HG03097 (cell line): ENCODE measurements at regions not wholly inside any gene's neighbourhood (a gene's known extent, or its start where the extent isn't known, plus 50 kb on each side); places are given as distances from the start of the nearest gene placed in this dataset.

Experiments
- ATAC-seq: cut with Tn5 transposase; IDR thresholded peaks from one replicate; pipeline ENCODE4 v1.9.1; 2021; ENCODE audit not compliant: unreplicated experiment, low FRiP score

GRCh38 chr14:44162197-44162596 is 344.9 kb downstream of the FSCB start:
- ATAC-seq, result no peak

DNA sequence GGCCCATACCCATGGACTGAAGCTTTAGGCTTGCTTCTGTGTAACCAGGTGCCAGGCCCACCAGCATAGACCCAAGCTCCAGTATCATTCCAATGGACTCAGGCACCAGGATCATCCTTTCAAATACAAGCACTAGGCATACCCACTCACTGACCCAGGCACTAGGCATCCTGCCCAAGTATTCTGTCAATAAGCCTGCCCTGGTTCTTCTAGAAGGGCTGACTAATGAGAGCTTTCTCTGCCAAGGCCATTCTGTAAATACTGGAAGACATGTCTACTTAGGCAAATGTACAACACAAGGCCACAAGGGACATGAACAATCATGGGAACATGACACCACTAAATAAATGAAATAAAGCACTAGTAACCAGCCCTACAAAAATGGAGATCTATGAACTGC is 352.2 kb downstream of the FSCB start:
- no peak for ATAC-seq

- ATAC-seq, result no peak
Measured at GRCh38 chr14:44154446-44154845, 352.6 kb downstream of the FSCB start.

DNA sequence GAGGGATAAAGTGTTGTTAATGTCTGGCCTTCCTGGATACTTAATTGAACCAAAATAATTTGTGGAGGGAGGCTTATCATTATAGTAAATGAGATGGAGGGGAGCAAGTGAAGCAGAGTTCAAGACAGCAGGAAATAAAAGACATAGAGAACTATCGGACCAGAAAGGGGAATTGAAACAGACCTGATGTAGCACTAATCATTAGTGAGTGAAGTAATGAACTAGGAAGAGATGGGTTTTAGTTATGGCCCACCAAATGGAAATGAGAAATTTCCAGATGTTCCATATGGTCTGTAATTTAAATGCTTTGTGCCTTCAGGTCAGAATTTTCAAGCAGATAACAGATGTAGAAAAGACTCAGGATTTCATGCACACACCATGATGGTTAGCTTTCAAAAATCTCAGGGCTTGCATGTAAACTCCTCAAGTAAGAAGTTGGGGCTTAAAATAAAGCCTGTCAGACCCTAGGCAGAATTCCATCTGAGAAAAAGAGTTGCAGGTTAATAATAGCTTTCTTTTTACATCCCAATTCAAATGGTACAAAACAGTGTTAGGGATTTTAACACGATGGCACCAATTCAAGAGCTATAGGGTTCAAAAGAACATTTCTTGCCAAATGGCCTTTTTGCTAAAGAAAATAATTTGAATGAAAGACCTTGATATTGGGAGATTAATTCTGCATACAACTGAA is 355.8 kb downstream of the FSCB start:
- no peak for ATAC-seq

- ATAC-seq, result no peak
Measured at GRCh38 chr14:44149597-44149996, 357.5 kb downstream of the FSCB start.

- ATAC-seq, result no peak
Measured at GRCh38 chr14:44142006-44142405, 365.1 kb downstream of the FSCB start.

GRCh38 chr14:44135972-44136371 is 371.1 kb downstream of the FSCB start:
- ATAC-seq, result no peak

DNA sequence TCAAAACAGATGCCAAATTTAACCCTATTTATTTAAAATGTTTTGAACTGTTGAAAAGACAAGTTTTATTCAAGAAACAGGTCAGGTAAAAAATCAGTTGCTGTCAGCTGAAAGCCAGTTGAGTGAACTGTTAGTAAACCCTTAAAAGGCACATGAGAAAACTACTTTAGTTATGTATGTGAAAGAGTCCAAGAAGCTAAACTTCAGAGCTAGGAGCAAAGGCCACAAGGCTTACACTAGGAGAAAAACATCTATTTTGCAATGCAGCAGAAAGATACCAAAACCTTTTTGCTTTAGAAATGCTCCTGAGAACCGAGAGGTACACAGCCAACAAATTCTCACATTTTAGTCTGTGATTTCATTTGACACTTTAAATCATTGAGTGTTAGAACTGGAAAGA is 375.2 kb downstream of the FSCB start:
- ATAC-seq, result no peak

GRCh38 chr14:44113769-44114730 is 393.0 kb downstream of the FSCB start:
- ATAC-seq, result no peak

DNA sequence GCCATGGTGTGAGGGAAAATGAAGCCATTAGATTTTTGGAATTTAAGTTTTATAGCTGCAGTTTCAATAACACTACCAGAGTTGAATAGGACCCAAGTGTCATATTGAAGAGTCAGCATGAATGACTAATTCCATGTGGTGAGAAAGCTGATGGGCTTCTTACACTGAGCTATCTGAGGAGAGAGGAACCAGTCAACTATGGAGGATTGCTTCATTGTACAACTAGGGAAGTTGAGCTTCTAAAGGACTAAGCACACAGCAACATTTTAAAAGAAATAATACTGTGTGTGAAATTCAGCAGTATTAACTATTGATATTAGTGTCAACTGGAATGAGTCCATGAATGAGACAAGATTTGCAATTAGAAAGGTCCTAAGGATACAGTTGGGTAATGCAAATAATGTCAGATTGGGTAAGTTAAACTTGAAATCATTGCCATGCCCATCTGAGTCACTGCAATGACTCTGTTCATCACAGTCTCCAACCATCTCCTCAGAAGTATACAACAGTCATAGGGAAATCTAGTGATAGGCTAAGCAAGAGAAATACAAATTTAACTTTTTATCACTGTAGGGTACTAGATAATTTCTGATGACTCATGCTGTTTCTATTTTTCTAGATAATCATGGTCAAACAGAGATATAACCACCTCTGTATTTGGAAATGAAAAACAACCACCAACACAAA is 394.2 kb downstream of the FSCB start:
- no peak for ATAC-seq

DNA sequence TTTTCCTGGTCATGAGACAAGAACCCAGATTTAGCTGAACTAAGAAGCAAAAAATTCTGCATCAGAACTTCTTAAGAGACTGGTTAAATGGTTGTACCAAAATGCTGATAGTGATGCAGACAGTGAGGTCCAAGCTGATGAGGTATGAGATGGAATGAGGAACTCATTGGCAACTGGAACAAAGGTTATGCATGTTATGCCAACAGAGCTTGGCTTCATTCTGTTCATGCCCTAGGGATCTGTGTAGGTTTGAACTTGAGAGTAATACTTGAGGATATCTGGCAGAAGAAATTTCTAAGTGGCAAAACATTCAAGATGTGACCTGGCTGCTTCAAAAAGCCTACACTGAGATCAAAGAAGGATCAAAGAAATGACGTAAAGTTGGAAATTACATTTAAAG is 398.0 kb downstream of the FSCB start:
- no peak for ATAC-seq

DNA sequence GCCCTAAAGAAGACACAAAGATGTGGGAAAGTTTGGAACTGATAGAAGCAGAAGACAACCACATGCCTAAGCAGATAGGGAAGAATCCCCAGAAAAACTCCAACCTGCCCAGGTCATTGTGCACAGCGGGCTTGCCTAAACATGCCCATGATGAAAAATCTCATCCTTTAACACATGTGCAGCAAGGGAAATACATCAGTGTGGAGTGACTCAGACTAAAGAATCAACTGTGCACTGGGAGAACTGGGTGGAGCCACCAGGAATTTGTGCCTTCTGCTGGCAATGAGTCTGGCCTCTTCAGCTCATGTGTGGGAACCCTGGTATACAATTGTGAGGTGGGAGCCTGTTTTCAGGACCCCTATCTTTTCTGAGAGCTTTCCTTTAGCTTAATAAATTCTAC is 398.5 kb downstream of the FSCB start:
- no peak for ATAC-seq

DNA sequence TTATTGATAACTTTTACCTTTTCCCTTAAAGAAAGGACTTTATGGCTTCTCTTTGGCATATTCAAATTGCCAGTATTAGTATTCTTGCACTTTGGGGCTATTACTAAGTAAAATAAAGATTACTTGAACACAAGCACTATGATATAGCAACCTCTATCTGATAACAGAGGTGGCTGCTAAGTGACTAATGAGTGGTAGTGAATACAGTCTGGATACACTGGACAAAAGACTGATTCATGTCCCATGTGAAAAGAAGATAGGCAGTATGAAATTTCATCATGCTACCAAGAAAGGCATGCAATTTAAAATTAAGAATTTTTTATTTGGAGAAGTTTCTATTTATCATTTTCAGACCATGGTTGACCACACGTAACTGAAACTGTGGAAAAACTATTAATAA is 399.9 kb downstream of the FSCB start:
- ATAC-seq, result no peak

DNA sequence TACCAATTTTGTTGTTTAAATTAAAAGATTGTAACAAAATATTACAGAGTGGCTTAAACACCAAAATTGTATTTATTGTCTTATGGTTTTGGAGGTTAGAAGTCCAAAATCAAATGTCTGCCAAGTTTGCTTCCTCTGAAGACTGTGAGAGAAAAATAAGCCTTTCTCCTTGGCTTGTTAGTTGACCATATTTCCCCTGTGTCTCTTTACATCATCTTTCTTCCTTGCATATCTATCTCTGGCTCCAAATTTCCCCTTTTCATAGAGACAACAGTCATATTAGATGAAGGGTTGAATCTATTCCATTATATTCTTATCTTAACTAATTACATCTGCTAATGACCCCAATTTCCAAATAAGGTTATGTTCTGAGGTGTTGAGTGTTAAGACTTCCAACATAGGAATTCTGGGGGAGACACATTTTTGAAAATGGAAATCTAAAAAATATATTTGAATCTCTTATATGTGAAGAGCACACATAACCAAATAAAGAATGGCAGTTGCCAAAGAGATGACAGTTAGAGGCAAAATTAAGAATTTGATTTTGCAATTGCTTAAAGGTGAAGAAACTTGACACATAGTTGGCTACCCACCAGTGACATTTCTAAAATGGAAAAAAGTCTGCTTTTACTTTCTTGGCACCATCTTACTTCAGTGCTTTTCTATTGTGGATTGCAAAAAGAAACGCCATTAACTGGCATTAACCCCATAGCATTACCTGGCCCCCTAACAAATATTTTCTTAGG is 407.2 kb downstream of the FSCB start:
- no peak for ATAC-seq

GRCh38 chr14:44081146-44081545 is 425.9 kb downstream of the FSCB start:
- ATAC-seq, result no peak

DNA sequence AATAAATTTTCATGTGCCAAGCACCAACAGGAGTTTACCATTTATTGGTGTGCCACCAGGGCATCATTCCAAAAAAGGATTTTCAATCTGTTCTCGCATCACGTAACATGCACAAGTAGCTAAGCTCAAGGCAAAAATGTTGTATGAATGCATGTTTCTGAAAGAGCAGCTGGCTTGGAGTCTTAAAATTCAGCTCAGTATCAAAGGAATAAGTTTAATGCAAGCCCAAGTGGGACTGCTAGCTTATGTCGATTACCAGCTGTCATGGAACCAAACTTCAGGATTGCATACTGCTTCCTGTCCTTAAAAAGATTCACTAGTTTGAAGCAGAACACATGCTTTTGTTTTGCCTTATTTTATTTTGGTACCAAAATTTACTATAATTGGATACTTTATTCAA is 437.0 kb downstream of the FSCB start:
- ATAC-seq, result no peak

DNA sequence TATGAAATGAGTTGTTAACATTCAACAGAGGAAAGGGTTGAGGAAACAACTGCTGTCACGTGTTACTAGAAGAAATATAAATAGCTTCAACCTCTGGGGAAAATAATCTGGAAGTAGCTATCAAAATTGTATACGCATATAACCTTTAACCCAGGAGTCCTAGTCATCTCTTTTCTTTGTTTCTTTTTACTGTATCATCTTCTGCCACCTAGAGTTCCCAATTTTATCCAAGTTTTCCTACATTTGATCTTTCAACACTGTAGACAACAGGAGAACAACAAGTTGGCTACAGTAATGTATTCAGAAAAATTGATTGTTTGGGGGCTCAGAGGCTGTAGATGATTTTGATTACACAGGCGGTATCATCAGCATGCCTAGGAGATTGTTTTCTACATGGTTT is 453.7 kb downstream of the FSCB start:
- no peak for ATAC-seq

- no peak for ATAC-seq
Measured at GRCh38 chr14:44041700-44042099, 465.4 kb downstream of the FSCB start.

DNA sequence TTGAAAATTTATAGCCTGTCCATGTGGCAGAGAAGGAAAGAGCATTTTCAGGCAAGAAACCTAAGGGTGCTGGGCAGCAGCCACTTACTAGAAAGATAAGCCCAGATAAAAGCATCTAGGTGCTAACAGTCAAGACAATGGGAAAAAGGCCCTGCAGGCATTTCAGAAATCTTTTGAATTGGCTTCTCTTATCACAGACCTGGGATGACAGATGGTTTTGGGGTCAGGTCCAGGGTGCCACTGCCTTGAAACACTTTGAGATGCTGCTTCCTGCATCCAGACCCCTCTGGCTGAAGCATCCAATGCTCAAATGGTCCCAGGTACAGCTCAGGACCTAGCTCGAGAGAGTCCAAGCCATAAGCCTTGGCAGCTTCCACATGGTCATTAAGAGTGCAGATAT is 466.5 kb downstream of the FSCB start:
- ATAC-seq, result no peak

GRCh38 chr14:44036248-44036647 is 470.8 kb downstream of the FSCB start:
- ATAC-seq, result no peak

DNA sequence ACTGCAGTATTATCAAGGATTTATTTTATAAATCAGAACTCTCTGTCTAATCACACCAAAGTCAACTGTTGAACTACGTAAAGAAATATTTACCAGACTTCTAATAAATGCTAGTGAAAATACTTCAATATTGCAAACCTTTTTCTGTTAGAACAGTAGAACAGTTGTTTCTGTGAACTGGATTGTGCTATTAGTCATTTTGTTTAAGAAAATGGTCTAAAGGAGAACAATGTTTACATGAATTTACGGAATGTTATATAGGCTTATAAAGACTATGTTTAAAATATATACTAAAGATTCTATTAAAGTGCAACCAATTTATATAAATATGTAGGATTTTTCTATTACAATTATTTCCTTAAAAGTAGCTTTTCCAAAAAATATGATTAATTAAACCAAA is 471.4 kb downstream of the FSCB start:
- no peak for ATAC-seq
